Mammary epithelial cell (primary cell): ENCODE measurements at regions not wholly inside any gene's neighbourhood (a gene's known extent, or its start where the extent isn't known, plus 50 kb on each side); places are given as distances from the start of the nearest gene placed in this dataset.

Experiments used
- CTCF ChIP-seq, 2 donors: IDR thresholded peaks in 1 of 2; conservative IDR thresholded peaks in 1 of 2; 2 replicates each; pipeline ENCODE4 v1.5.1; 2011 to 2012; ENCODE audit warnings: inconsistent platforms in 2 of 2, low read length in 2 of 2, mild to moderate bottlenecking in 2 of 2, control low read depth in 1 of 2, low read depth in 1 of 2; ENCODE audit not compliant: insufficient read depth in 1 of 2; ENCODE audit errors: extremely low read depth in 1 of 2
- EZH2 ChIP-seq: IDR thresholded peaks from 2 replicates; pipeline ENCODE4 v1.6.1; 2012; ENCODE audit warnings: low read length, inconsistent platforms, borderline replicate concordance

- TF ChIP-seq CTCF (conservative IDR thresholded peaks at IDR 0.05 in 1 of 2, IDR thresholded peaks at IDR 0.05 in 1 of 2; ENCODE audit: extremely low read depth in 1 of 2, insufficient read depth in 1 of 2, low read depth in 1 of 2, low read length in 2 of 2) (no peak), EZH2 (no peak)
These were observed 1515.2 kb downstream of the PLA2G4A start for GRCh38 chr1:188343914-188344313.
